Natural killer cell (primary cell): ENCODE measurements at regions not wholly inside any gene's neighbourhood (a gene's known extent, or its start where the extent isn't known, plus 50 kb on each side); places are given as distances from the start of the nearest gene placed in this dataset.

Experiments used
- ATAC-seq, 3 donors: fragments of 150-1000 bp in 2 of 3; fragments of 200-7000 bp in 1 of 3; cut with Tn5 transposase; 1 replicate in 1 of 3; 2 replicates in 2 of 3; pipeline ENCODE4 v1.10.0; 2021; ENCODE audit warnings: mild to moderate bottlenecking in 2 of 3, moderate library complexity in 2 of 3
- DNase-seq, 2 donors: peaks; one replicate each; pipeline versions ENCODE4 v3.0.0 to v3.0.0-alpha.2; 2013 to 2021; ENCODE audit warnings: mixed read lengths in 1 of 2
- H3K27ac ChIP-seq: one replicate; pipeline ENCODE4 v1.5.1; 2013; ENCODE audit warnings: mild to moderate bottlenecking, low read length
- H3K27me3 ChIP-seq: one replicate; pipeline ENCODE4 v1.6.1; 2013; ENCODE audit warnings: low read length; ENCODE audit not compliant: control insufficient read depth, insufficient read depth
- H3K36me3 ChIP-seq: one replicate; pipeline ENCODE4 v1.6.1; 2013; ENCODE audit warnings: low read length; ENCODE audit not compliant: control insufficient read depth, insufficient read depth
- H3K4me1 ChIP-seq: one replicate; pipeline ENCODE4 v1.6.1; 2013; ENCODE audit warnings: low read length; ENCODE audit not compliant: control insufficient read depth, insufficient read depth
- H3K4me3 ChIP-seq: one replicate; pipeline ENCODE4 v1.5.1; 2013; ENCODE audit warnings: low read length
- H3K9me3 ChIP-seq: one replicate; pipeline ENCODE4 v1.6.1; 2013; ENCODE audit warnings: low read length; ENCODE audit not compliant: control insufficient read depth, insufficient read depth
- H3K27ac Mint-ChIP-seq, 2 donors: one replicate each; pipeline ENCODE4 v1.8.0; 2022; ENCODE audit warnings: mild to moderate bottlenecking in 2 of 2, mixed read lengths in 2 of 2, moderate library complexity in 1 of 2
- H3K27me3 Mint-ChIP-seq, 2 donors: one replicate each; pipeline ENCODE4 v1.8.0; 2022; ENCODE audit warnings: low read depth in 2 of 2, mixed read lengths in 2 of 2
- H3K36me3 Mint-ChIP-seq: one replicate; pipeline ENCODE4 v1.8.0; 2022; ENCODE audit warnings: mixed read lengths
- H3K4me1 Mint-ChIP-seq, 2 donors: one replicate each; pipeline ENCODE4 v1.8.0; 2022; ENCODE audit warnings: mixed read lengths in 2 of 2
- H3K4me3 Mint-ChIP-seq: one replicate; pipeline ENCODE4 v1.8.0; 2022; ENCODE audit warnings: mild to moderate bottlenecking, moderate library complexity, mixed read lengths
- H3K9me3 Mint-ChIP-seq, 2 donors: one replicate each; pipeline ENCODE4 v1.8.0; 2022; ENCODE audit warnings: mixed read lengths in 2 of 2
- CTCF ChIP-seq: fragments of 200-600 bp; IDR thresholded peaks from one replicate; pipeline ENCODE4 v1.8.0; 2022; ENCODE audit warnings: antibody characterized with exemption
- WGBS: methylation state at CpG from one replicate; pipeline ENCODE4 v1.1.7; 2013; ENCODE audit warnings: missing lambda C conversion rate; ENCODE audit not compliant: insufficient coverage; 5-methylcytosine and 5-hydroxymethylcytosine counted together
- intact Hi-C: fragments of 100-400 bp; cut with micrococcal nuclease; formaldehyde crosslinking; loops from one replicate; pipeline ENCODE4 v1.14.2; 2022

DNA sequence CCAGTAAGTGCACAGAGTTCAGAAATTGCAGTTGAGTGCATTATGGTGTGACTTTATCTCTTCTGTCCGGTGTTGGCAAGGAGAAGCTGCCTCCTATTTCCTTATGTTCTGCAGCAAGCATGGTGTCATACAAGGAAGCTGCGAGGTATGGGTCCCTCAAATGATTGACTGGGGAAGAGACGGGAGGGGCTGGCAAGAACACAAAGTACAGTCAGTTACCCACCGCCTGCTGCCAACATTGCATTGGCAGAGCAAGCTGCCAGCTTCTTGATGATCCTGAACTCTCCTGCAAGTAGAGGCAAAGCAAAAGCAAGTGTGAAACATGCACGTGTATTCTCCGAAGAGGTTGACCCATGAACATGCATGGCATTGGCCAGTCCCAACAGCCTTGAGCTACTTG, 1013.6 kb downstream of the UQCRFS1 start:
- Mint-ChIP-seq H3K27ac (no peak overlapping the region), H3K9me3 (peaks cover 4 to 6% of the 10 kb centered on the region in 2 donors), H3K4me3 (no peak overlapping the region), H3K4me1 (no peaks in the 10 kb centered on the region), H3K27me3 (peaks cover 2 to 8% of the 10 kb centered on the region in 2 donors), H3K36me3 (no peaks in the 10 kb centered on the region)
- DNase-seq (no peak), ATAC-seq (no peak)
- Histone ChIP-seq H3K27me3 (no peaks in the 10 kb centered on the region), H3K27ac (no peak overlapping the region), H3K4me3 (no peak overlapping the region), H3K36me3 (no peaks in the 10 kb centered on the region), H3K9me3 (no peaks in the 10 kb centered on the region), H3K4me1 (no peaks in the 10 kb centered on the region)
- intact Hi-C loops, result no loop called here
- no peak for TF ChIP-seq CTCF
- WGBS, result 91% methylated on average over 6 of the region's 6 CpGs

GRCh38 chr19:28196961-28197360, 1016.0 kb downstream of the UQCRFS1 start:
- no peak for TF ChIP-seq CTCF
- intact Hi-C loops, result no loop called here
- Histone ChIP-seq H3K4me1 (no peaks in the 10 kb centered on the region), H3K27me3 (no peaks in the 10 kb centered on the region), H3K9me3 (no peaks in the 10 kb centered on the region), H3K36me3 (no peaks in the 10 kb centered on the region), H3K27ac (no peak overlapping the region), H3K4me3 (no peak overlapping the region)
- ATAC-seq, result no peak
- Mint-ChIP-seq H3K27ac (no peak overlapping the region), H3K4me3 (no peak overlapping the region), H3K27me3 (peaks cover 2 to 8% of the 10 kb centered on the region in 2 donors), H3K36me3 (no peaks in the 10 kb centered on the region), H3K9me3 (peaks cover 2 to 7% of the 10 kb centered on the region in 2 donors), H3K4me1 (no peaks in the 10 kb centered on the region)
- 83% methylated on average over 7 of the region's 7 CpGs for WGBS
- no peak for DNase-seq

- no peak overlapping the region for H3K4me3 Mint-ChIP-seq
- H3K9me3 Mint-ChIP-seq, result peaks cover 0 to 5% of the 10 kb centered on the region in 2 donors
Observed at GRCh38 chr19:28196101-28196500, 1016.9 kb downstream of the UQCRFS1 start.

More at GRCh38 chr19:28196101-28196500, 1016.9 kb downstream of the UQCRFS1 start:
- Mint-ChIP-seq H3K27ac (no peak overlapping the region), H3K36me3 (no peaks in the 10 kb centered on the region), H3K27me3 (peaks cover 0 to 8% of the 10 kb centered on the region in 2 donors), H3K4me1 (no peaks in the 10 kb centered on the region)
- intact Hi-C loops, result no loop called here
- ATAC-seq (no peak), DNase-seq (no peak)
- Histone ChIP-seq H3K27me3 (no peaks in the 10 kb centered on the region), H3K36me3 (no peaks in the 10 kb centered on the region), H3K9me3 (no peaks in the 10 kb centered on the region), H3K4me3 (no peak overlapping the region), H3K4me1 (no peaks in the 10 kb centered on the region), H3K27ac (no peak overlapping the region)
- no peak for TF ChIP-seq CTCF
- 74% methylated on average over 3 of the region's 3 CpGs for WGBS
